PC-3 (cell line): ENCODE measurements at regions not wholly inside any gene's neighbourhood (a gene's known extent, or its start where the extent isn't known, plus 50 kb on each side); places are given as distances from the start of the nearest gene placed in this dataset.
"Not testable (repeated sequence)": the region's sequence is repeated elsewhere in the genome, so short reads cannot be mapped to it uniquely, and the experiment has no call there.

Experiments
- ATAC-seq: fragments of 200-7000 bp; cut with Tn5 transposase; 2 replicates; pipeline ENCODE4 v1.9.1; 2020; ENCODE audit warnings: mild to moderate bottlenecking, moderate library complexity
- BruUV-seq: library from RNA; stranded (reverse); fragments of 400-500 nt; replicated peaks from 2 replicates; lab custom pipeline; 2021; lab: Mats Ljungman, UMichigan
- CTCF ChIA-PET: fragments of 300-600 bp; sonication (Branson Sonifier 250); formaldehyde crosslinking; loops from one replicate; lab custom pipeline; 2022; ENCODE audit warnings: antibody characterized with exemption; lab: Charles Lee
- POLR2A ChIA-PET: fragments of 300-600 bp; sonication (Branson Sonifier 250); formaldehyde crosslinking; loops from one replicate; lab custom pipeline; 2022; ENCODE audit warnings: antibody characterized with exemption; ENCODE audit not compliant: unreplicated experiment; lab: Charles Lee
- DNase-seq: peaks from one replicate; pipeline ENCODE4 v3.0.0-alpha.2; 2015
- H2AFZ ChIP-seq: fragments of 300-600 bp; sonication (generic); 2 replicates; pipeline ENCODE4 v1.6.0; 2016; ENCODE audit warnings: antibody characterized with exemption, low read length
- H3F3A ChIP-seq: fragments of 300-600 bp; sonication (generic); one replicate; pipeline ENCODE4 v1.6.0; 2017; ENCODE audit warnings: antibody characterized with exemption, low read length, control low read depth, mild to moderate bottlenecking; ENCODE audit not compliant: unreplicated experiment
- H3K27ac ChIP-seq: fragments of 300-600 bp; sonication (generic); 2 replicates; pipeline ENCODE4 v1.5.1; 2016; ENCODE audit warnings: mild to moderate bottlenecking, low read length
- H3K27me3 ChIP-seq: fragments of 300-600 bp; sonication (generic); 2 replicates; pipeline ENCODE4 v1.6.1; 2016; ENCODE audit warnings: low read length, mixed read lengths
- H3K36me3 ChIP-seq: fragments of 300-600 bp; sonication (generic); 2 replicates; pipeline ENCODE4 v1.6.1; 2016; ENCODE audit warnings: low read depth, mixed run types, low read length, mixed read lengths
- H3K4me1 ChIP-seq: fragments of 300-600 bp; sonication (generic); 2 replicates; pipeline ENCODE4 v1.5.1; 2016; ENCODE audit warnings: low read length; ENCODE audit not compliant: insufficient read depth
- H3K4me2 ChIP-seq: fragments of 300-600 bp; sonication (generic); 2 replicates; pipeline ENCODE4 v1.6.0; 2016; ENCODE audit warnings: low read length
- H3K4me3 ChIP-seq: fragments of 300-600 bp; sonication (generic); 2 replicates; pipeline ENCODE4 v1.5.1; 2016; ENCODE audit warnings: mild to moderate bottlenecking, low read length, mixed read lengths
- H3K79me2 ChIP-seq: fragments of 300-600 bp; sonication (generic); 2 replicates; pipeline ENCODE4 v1.6.1; 2017; ENCODE audit warnings: low read length, mixed read lengths
- H3K9ac ChIP-seq: fragments of 300-600 bp; sonication (generic); 2 replicates; pipeline ENCODE4 v1.6.0; 2016; ENCODE audit warnings: mild to moderate bottlenecking, low read length
- H3K9me2 ChIP-seq: fragments of 300-600 bp; sonication (generic); replicated peaks from 2 replicates; pipeline ENCODE4 v1.6.1; 2016; ENCODE audit warnings: mixed run types, low read length, mixed read lengths
- H3K9me3 ChIP-seq: fragments of 300-600 bp; sonication (generic); 2 replicates; pipeline ENCODE4 v1.6.1; 2016; ENCODE audit warnings: low read length, mixed read lengths
- H4K20me1 ChIP-seq: fragments of 300-600 bp; sonication (generic); 2 replicates; pipeline ENCODE4 v1.6.1; 2016; ENCODE audit warnings: low read length, mixed read lengths
- EZH2 ChIP-seq: fragments of 300-600 bp; sonication (generic); IDR thresholded peaks from one replicate; pipeline ENCODE4 v1.6.1; 2017; ENCODE audit warnings: antibody characterized with exemption, mild to moderate bottlenecking, low read length; ENCODE audit not compliant: unreplicated experiment
- EZH2phosphoT487 ChIP-seq: fragments of 300-600 bp; sonication (generic); IDR thresholded peaks from 2 replicates; pipeline ENCODE4 v1.6.1; 2018; ENCODE audit warnings: mild to moderate bottlenecking, antibody characterized with exemption, low read length, borderline replicate concordance
- intact Hi-C: fragments of 100-400 bp; cut with micrococcal nuclease; formaldehyde crosslinking; loops from 2 replicates; pipeline ENCODE4 v1.9.0; 2023
- TF ChIP-seq, protein P1 (sequence below): fragments of 300-600 bp; sonication (generic); conservative IDR thresholded peaks from 2 replicates; pipeline ENCODE4 v1.5.1; 2017; ENCODE audit warnings: antibody characterized with exemption, low read depth, mild to moderate bottlenecking, low read length

DNA sequence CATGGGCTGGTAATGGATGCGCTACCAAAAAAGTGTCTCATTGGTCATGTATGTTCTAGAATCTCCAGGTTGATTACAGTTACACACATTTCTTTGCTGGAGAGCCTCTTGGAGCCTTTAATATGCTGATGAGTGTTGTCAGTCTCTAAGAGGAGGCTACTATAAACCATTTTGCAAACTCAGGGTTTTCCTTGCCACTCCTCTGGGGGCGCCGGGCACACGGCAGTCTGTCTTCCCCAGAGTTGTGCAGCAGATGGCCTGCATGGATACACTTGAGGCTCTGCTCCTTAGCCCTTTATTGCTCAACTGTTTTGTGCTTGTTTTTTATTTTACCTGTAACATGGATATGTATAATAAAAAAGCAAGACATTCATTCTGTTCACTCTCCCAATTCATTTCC, 196.5 kb downstream of the ACTR3B start:
- no peaks in the 10 kb centered on the region for H3K36me3 ChIP-seq
- H3F3A ChIP-seq: no peaks in the 10 kb centered on the region
- H3K9me2 ChIP-seq: no peaks in the 10 kb centered on the region
- no peak overlapping the region for H3K9ac ChIP-seq
- H2AFZ ChIP-seq: no peak overlapping the region
- TF ChIP-seq EZH2: no peak
- TF ChIP-seq, protein P1, sequence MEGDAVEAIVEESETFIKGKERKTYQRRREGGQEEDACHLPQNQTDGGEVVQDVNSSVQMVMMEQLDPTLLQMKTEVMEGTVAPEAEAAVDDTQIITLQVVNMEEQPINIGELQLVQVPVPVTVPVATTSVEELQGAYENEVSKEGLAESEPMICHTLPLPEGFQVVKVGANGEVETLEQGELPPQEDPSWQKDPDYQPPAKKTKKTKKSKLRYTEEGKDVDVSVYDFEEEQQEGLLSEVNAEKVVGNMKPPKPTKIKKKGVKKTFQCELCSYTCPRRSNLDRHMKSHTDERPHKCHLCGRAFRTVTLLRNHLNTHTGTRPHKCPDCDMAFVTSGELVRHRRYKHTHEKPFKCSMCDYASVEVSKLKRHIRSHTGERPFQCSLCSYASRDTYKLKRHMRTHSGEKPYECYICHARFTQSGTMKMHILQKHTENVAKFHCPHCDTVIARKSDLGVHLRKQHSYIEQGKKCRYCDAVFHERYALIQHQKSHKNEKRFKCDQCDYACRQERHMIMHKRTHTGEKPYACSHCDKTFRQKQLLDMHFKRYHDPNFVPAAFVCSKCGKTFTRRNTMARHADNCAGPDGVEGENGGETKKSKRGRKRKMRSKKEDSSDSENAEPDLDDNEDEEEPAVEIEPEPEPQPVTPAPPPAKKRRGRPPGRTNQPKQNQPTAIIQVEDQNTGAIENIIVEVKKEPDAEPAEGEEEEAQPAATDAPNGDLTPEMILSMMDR: no peak
- TF ChIP-seq EZH2phosphoT487: no peak
- no peak for ATAC-seq
- no TSS peak for BruUV-seq
- no peak for DNase-seq
- H4K20me1 ChIP-seq: no peaks in the 10 kb centered on the region
- no peak overlapping the region for H3K27ac ChIP-seq
- POLR2A ChIA-PET: no interaction called here
- H3K27me3 ChIP-seq: peaks cover 28% of the 10 kb centered on the region
- no peak overlapping the region for H3K4me2 ChIP-seq
- intact Hi-C loops: no loop called here
- no peaks in the 10 kb centered on the region for H3K79me2 ChIP-seq
- no peak overlapping the region for H3K4me3 ChIP-seq
- no peaks in the 10 kb centered on the region for H3K4me1 ChIP-seq
- CTCF ChIA-PET: no interaction called here
- H3K9me3 ChIP-seq: no peaks in the 10 kb centered on the region

DNA sequence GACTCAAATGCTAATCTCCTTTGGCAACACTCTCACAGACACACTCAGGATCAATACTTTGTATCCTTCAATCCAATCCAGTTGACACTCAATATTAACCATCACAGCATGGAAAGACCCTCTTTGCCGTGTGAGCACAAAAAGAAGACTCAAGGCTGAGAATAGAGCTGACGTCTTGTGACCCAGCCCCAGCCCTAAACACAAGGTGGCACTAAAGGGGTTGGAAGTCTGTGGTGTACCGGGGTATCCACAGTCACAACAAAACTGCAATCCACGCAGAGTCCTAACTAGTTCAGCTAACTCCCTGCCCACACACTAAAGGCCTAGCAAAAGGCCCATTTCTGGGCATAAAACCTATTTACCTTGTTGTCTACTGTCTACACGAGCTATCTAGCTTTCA, 200.1 kb downstream of the ACTR3B start:
- Histone ChIP-seq H3K4me1 (no peaks in the 10 kb centered on the region), H3K27ac (no peak overlapping the region), H3F3A (no peaks in the 10 kb centered on the region), H3K79me2 (no peaks in the 10 kb centered on the region), H3K9me2 (no peaks in the 10 kb centered on the region), H3K9ac (no peak overlapping the region), H3K9me3 (no peaks in the 10 kb centered on the region), H2AFZ (no peak overlapping the region), H3K27me3 (no peaks in the 10 kb centered on the region; the same call in none of the 2 replicates), H4K20me1 (no peaks in the 10 kb centered on the region), H3K4me3 (no peak overlapping the region), H3K4me2 (no peak overlapping the region), H3K36me3 (no peaks in the 10 kb centered on the region)
- intact Hi-C loops: no loop called here
- CTCF ChIA-PET: no interaction called here
- POLR2A ChIA-PET: no interaction called here
- no peak for TF ChIP-seq EZH2
- no peak for TF ChIP-seq EZH2phosphoT487
- TF ChIP-seq, protein P1: no peak
- no peak for ATAC-seq
- no peak for DNase-seq
- BruUV-seq: no TSS peak

DNA sequence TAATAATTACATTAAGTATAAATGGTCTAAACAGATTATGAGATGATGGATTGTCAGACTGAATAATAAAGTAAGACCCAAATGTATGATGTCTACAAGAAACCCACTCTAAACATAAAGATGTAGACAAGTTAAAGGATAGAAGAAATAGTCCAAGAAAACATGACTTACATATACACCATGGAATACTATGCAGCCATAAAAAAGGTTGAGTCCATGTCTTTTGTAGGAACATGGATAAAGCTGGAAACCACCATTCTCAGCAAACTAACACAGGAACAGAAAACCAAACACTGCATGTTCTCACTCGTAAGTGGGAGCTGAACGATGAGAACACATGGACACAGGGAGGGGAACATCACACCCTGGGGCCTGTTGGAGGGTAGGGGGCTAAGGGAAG, 202.2 kb downstream of the ACTR3B start:
- H2AFZ ChIP-seq, H3K36me3 ChIP-seq, CTCF ChIA-PET, DNase-seq, H3K79me2 ChIP-seq, H3K4me3 ChIP-seq, H3K9me2 ChIP-seq, H3F3A ChIP-seq, H3K9ac ChIP-seq, H3K4me1 ChIP-seq, H3K4me2 ChIP-seq, ATAC-seq, H3K27me3 ChIP-seq, H4K20me1 ChIP-seq, BruUV-seq, H3K27ac ChIP-seq, intact Hi-C loops, H3K9me3 ChIP-seq, POLR2A ChIA-PET: not testable (repeated sequence)
